ENCODE measurements at regions not wholly inside any gene's neighbourhood (a gene's known extent, or its start where the extent isn't known, plus 50 kb on each side); places are given as distances from the start of the nearest gene placed in this dataset.
A peak's percentile ranks its signal among the peaks of the same experiment; 100 is the strongest.
"Not testable (repeated sequence)": the region's sequence is repeated elsewhere in the genome, so short reads cannot be mapped to it uniquely, and the experiment has no call there.

DNA sequence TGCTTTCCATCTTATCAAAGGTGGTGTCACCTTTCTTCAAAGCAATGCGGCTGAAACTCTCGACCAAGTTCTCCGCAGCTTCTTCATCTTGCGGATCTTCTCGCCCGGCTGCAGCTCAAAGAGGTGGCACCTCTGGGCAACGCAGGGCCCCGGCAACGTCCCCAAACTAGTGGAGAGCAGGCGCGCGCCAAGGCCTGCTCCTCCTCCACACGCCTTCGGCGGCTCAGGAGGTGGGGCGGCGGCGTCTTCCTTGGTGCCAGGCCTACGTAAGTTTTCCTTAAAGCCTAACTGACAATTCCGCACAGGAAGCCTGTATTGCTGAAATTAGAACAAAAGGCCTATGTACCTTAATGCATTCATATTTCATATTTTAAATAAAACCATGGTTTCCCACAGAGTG lies 112.0 kb downstream of the TMX1 start:
- no peak for DNase-seq

DNA sequence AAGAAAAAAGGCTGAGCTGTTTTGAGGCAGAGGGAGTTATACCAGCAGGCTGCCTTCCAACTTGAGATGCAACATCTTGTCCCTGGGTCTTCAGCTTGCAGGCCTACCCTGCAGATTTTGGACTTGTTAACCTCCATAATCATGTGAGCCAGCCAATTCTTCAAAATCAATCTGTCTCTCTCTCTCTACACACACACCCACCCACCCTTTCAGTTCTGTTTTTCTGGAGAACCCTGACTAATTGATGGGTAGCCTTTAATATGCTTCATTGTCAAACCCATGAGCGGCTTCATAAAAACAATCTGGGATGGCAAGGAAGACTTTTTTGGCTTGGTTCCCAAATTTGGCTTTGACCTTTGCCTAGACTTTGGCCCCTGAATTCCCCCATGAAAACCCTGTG lies 113.9 kb downstream of the TMX1 start:
- no peak for DNase-seq

DNA sequence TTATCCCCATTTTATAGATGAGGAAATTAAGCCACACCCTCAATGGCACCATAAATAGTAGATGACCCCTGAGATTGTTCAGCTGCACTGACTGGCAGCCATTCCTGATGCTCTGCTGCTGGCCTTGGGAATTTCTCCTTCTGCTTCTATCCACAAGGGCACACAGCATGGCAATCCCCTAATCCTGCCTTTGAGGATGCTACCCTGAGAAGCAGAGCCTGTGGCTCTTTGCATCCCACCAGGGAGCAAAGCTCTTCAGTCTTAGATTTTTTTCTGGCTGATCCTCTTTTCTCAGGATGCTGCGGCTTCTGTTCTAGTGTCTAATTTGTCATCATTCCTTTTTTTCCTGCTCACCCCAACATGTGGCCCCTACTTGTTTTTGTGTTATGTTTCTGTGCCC lies 114.8 kb downstream of the TMX1 start:
- no peak for DNase-seq

DNA sequence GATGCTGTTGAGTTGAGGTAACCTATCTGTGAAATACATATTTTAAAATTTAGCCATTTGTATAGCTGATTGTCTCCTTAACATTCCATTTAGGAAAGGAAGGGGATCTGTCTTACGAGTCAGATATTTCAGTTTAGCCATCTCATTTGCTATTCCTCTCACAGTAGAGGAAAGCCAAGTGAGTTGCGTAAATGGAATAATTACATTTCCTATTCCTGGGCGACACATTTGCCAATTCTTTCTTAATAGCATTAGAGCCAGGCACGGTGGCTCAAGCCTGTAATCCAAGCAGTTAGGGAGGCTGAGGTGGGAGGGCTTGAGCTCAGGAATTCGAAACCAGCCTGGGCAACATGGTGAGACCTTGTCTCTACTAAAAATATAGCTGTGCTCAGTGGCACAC lies 116.3 kb downstream of the TMX1 start:
- no peak for DNase-seq

DNA sequence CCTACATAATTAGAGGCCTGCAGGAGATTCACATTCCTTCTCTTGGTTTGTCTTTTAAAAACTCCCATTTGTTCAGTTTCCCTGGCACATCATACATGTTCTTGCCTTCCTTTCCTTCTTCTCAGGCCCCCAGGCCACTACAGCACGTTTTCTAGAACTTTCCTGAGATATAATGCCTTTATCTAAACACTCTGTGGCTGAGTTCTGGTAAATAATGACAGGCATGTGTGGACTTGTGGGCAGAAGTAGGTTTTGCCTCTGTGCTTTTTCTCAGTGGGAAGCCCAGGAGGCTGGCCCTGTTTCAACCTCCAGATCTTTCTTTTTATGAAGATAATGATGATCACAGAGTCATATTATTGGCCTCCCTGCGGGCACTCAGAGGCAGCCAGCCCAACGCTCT lies 117.2 kb downstream of the TMX1 start:
- DNase-seq = no peak

DNA sequence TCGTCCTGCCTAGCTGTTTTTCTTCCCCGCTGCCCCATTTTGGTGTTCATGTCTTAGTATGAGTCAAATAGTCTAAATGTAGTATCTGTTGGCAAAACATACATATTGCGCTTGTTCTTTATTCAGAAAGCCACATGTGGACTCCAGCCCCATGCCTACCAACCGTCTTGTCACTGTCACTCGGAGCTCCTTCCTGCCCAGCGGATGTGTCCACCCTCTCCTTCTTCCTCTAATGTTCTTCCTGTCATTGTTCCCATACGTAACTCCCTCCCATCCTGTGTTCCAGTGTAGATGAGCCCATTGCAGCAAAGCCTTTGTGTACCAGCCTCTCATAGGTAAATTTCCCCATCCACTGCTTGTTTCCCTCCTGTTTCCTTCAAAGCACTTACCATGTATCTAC lies 120.5 kb downstream of the TMX1 start:
- no peak for DNase-seq

DNA sequence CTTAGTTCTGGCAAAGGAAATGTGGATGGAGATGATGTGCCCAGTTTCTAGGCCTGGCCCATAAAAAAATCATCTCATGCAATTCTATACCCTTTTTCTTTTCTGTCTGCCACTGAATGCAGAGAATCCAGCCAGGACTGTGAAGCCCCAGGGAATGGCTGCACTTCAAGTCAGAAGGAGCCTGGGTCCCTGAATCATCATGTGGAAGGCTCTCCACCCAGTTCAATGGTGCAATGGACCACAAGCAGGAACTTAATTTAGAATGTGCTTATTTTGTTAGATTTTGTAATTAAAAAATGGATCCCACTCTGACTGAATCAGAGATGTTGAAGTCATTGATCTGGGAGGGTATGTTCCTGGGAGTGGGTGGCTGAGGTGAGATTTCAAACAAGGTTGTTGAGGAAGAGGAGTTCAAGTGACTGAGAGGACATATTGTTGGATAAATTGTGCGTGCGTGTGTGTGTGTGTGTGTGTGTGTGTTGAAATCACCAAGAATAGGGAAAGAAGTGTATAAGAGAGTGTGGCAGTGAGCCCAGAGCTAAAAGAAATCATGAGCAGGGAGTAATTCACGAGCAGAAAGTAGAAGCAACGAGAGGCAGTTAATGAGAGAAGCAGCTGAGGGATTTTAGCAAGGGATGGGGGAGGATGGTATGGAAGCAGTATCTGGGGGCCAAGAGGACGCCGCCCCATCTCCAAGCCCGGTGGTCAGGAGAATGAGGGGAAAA lies 125.4 kb downstream of the TMX1 start:
- no peak for DNase-seq

DNA sequence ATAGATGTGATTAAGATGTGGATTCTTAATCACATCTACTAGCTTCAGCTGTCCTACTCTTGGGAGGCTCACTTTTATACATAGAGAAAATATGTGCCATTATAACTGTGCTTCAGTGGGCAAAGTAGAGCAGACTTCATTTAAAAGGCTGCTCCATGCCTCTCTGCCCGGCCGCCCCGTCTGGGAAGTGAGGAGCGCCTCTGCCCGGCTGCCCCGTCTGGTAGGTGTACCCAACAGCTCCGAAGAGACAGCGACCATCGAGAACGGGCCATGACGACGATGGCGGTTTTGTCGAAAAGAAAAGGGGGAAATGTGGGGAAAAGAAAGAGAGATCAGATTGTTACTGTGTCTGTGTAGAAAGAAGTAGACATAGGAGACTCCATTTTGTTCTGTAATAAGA lies 126.4 kb downstream of the TMX1 start:
- not testable (repeated sequence) for DNase-seq

DNA sequence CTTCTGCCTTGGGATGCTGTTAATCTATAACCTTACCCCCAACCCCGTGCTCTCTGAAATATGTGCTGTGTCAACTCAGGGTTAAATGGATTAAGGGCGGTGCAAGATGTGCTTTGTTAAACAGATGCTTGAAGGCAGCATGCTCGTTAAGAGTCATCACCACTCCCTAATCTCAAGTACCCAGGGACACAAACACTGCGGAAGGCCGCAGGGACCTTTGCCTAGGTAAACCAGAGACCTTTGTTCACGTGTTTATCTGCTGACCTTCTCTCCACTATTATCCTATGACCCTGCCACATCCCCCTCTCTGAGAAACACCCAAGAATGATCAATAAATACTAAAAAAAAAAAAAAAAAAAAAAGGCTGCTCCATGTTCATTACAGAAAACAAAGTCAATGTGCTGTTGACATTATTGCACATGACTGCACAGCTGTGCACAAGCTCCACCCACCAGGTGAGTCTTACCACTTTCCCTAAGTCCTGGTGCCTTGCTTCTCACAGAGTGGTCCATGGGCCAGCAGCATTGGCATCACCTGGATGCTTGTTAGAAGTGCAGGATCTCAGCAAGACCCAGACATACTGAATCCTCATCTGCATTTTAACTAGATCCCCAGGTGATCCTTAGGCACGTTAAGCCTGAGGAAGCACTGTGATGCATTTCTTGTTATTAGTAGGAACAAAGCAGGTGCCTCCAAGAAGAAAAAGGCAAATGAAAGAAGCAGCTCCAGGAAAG lies 127.0 kb downstream of the TMX1 start:
- DNase-seq = not testable (repeated sequence)

DNA sequence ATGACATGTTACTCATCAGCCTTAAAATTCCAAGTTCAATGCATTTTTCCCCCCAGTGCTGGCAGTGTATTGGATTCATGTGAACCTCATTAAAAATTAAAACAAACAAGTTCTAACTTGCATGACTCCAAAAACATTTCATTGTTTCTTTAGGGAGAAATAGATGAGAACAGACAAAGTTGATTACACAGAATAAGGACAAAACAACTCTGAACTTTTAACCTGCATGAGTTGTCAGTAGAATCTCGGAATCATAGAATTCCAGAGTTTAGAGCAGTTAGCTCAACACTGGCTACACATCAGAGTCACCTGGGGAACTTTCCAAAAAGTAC lies 127.5 kb downstream of the TMX1 start:
- no peak for DNase-seq

DNA sequence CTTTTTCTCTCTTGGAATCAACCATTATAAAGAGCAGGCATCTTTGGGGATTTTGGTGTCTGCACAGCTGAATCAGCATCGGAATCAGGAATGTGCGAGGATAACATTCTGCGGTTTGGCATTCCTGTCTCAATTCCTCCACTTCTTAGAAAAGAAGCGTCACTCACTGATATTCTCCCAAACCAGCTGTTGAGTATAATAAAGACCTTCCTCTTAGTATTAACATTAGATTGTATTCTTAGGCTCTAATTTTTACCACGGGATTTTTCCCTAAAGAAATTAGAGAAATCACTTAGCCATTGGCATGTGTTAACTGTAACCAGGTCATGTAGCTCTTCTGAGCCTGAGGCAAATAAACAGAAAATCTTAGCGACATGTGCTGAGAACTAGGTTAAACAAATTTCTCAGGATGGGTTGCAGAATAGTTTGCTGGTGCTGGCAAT lies 128.7 kb downstream of the TMX1 start:
- DNase-seq = no peak

DNA sequence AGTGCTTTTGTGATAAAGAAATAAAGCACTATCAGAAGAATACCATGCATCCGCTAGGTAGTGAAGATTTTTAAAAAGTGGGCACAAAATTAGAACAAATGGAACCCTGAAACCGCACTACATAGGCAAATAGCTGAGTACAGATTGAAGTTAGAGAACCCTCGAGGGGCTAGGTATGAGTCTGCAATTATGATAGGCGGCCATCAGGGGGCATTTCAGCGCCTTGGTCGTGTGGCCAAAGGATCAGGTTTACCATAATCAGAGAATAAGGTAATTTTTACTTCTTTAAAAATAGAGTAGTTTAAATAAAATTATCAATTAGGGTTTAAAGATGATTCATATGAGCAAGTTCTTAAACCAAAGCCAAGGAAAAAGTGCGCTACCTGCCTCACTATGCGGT lies 129.8 kb downstream of the TMX1 start:
- no peak for DNase-seq

DNA sequence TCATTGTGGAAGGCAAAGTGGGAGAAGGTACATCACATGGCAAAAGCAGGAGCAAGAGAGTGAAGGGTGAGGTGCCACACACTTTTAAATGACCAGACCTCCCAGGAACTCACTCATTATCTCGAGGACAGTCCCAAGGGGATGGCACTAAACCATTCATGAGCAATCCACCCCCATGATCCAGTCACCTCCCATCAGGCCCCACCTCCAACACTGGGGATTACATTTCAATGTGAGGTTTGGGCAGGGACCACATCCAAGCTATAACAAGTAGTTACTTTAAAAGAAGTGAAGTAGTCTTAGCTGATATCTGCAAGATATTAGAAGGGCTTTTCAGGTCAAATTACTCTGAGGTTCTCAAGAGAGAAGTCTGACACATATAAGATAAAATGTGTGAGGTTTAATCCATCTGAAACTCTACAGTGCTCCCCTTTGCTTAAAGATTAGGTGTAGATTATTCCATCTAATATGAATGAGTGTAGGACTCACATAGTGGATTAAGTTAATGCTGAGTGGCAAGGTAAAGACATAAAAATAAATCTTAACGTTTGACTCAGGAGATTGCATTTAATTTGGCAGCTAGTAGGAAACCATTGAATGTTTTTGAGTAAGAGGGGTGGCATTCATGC lies 130.8 kb downstream of the TMX1 start:
- no peak for DNase-seq

DNA sequence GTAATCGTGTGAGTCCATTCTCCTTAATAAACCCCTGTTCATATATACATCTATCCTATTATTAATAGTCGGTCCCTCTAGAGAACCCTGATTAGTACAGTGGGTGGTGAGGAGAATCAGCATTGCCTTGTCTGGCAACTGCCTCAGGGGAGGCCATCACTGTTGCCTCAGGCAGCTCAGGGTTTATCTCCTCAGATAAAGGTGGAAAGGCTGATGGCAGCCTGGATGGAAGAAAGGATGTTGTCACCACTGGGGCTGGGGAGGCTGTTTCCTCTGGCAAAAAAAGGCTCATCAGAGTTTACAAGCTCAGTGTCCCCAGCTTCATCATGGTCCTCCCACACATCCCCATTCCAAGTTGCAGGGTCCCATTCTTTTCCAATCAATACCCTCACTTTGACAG lies 137.1 kb downstream of the TMX1 start:
- DNase-seq = not testable (repeated sequence)

DNA sequence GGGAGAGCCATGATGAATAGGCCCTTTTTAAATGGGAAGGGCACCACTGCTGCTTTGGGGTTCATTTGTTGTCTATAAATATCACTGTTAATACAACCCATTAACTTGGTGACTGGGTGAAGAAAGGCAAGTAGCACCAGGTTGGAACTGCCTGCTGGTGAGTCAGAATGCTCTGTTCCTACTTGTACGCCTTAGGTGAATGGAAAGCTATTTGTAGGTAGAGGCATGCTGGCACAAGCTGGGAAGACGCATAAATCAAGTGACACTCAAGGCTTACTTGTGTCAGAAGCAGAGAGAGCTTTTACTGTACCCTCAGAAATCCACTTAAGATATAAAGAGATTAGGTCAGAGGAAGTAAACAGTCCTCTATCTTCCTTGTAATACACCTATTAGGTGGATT lies 142.5 kb downstream of the TMX1 start:
- peak; percentile 71 for DNase-seq

DNA sequence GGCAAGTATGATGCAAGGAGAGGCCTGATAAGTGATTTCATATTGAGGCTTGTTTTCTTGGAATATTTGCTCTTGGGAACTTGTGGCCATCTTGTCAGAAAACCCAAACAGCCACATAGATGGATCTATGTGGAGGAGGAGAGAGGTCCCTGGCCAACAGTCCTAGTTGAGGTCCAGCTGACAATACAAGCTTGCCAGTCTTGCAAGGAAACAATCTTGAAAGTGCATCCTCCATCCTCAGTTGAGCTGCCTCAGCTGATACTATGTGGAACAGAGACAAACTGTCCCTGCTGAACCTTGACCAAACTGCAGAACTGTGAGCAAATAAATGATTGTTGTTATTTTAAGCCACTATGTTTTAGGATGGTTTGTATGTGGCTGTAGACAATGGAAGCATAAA lies 146.4 kb downstream of the TMX1 start:
- no peak for DNase-seq

DNA sequence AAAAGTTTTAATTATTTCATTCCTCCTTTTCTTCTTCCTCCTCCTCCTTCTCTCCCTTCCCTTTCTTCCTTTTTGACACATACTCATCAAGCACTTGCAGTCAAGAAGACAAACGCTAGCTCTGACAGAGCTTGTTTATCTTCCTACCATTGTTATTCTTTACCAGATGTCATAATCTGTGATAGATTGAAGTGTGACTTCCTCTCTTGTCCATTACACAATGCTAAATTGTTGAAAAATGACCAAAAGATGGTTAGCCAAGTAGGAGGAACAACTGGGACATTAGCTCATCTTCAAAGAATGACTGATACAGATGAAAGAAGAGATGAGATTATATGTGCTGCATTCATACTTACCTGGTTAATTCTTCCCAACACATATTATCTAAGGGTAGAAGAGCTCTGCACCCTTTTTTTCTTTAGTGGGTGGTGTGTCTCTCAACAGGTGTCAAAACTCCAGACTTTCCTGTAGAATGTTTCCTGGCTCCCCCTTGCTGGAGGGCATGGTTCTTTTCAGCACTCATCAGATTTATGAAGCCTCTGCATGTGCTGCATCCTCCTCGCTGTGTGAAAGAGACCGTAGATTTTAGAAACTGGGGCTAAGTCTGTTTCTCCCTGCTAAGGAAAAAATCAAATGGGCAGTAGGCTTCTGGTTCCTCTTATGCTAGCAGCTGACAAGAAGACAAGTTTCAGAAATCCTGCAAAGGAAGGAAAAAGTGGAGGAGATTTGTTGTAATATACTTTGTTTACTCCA lies 147.1 kb downstream of the TMX1 start:
- DNase-seq = no peak

DNA sequence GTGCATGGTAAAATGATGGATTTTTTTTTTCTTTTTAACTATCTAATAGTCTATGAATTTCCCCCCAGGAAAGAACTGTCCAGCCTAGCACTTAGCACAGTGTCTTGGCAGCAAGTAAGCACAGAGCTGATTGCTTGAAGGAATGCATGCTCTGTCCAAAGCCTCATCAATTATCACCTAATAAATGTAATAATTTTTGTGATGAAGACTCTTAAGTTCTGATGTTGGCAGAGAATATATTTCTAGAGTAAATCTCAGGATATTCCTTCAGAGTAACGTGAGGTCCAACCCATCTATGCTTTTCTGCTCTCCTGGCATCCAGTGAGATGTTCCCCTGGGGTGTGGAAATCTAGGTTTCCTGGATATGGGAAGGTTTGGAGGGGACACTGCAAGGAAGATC lies 152.4 kb downstream of the TMX1 start:
- DNase-seq = no peak

DNA sequence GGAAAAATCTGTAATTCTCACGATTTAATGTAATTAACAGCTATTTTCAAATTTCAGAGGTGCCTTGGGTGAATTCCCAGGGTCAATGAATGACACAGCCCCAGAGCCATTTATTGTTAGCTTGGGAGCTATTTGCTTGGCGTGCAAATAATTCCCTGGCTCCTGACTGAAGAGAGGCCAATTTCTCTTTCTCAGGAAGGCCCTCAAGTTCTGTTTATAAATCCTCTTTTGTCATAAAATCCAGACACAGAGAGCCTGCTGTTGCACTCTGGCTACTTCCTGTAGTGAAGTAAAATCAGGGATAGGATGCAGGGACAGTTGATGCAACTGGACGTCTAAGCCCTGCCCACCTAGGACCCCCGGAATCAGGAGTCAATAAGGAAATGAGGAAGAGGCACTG lies 154.3 kb downstream of the TMX1 start:
- DNase-seq = no peak

DNA sequence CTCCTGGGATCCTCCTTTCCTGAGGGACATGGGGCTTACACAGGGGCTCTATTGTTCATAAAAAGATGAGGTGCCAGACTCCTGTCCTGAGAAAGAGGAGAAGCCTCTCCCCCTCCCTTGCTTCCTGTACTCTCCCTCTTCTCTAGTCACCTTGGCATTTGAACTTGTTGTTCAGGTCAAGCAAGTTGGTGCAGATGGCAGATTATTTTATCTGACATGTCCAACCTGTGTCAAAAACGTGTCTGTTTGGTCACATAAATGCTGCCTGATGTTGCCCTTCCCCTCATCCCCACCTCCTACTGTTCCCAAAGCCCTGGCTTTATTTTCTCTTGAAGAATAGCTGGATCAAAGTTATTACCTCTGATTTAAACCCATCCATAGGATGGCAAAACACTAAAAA lies 154.8 kb downstream of the TMX1 start:
- DNase-seq = no peak

DNA sequence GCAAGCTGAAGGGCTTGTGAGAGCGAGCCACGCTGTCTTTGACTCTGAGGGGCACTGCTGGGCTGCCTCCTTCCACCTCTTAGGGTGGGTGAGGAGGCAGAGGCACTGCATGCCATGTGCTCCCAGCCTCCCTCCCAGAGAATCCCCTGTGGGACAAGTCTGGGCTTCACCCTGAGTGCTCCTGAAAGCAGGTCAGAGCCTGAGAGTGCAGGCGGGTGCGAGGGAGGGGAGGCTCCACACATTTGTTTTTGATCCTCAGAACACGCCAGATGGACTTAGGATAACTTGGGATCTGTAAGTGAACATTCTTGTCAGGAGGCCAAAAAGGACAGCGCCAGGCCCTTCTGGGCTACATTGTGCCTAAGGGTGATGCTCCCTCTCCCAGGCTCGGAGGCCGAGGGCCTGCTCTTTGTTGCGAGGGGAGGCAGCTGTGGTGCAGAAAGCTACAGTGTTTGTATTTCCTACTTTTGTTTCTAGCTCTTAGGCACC lies 155.4 kb downstream of the TMX1 start:
- peak; percentile 79 for DNase-seq

DNA sequence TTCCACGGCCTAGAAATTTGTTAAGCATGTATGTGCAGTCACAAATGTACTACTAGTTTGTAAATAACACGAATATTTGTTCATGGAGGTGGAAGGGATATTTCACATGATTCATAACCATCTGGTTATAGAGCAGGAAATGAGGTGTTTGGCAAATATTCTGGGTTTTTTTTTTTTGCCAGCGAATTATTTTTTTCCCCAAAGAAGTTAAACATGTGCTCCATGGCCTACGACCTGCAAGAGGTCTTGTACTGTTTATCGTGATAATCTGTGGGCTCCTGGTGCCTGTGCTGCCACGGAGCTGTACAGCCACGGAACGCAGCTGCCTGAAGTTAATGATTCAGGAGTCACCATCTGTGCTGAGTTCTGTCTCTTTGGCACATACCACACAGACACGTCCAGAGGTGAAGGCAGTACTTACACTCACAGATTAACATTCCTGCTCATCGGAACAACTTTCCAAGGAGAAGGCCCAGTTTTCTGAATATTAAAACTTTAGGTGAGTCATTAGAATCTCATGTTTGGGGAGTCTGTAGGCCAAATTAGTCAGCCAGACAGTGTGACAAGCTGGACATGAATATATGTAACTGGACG lies 156.3 kb downstream of the TMX1 start:
- DNase-seq = no peak

DNA sequence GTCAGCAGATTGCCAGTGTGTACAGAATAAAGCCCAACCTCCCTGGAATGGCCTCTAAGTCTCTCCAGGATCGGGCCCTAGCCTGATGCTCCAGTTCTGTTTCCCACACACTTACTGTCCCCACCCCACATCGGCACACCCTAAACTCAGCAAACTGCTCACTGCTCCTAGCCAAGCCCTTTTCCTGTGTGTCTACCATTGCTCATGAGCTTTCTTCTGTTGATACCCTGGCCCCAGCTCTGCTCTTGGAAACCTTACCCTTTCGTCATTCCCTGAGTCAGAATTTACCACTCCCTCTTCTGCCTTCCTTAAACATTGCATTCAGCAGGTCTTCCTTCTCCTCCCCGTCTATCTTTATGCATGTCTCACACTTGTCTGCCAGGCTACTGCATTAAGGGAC lies 158.9 kb downstream of the TMX1 start:
- DNase-seq = no peak

Measured in islet precursor cell (in vitro differentiated cells).